Stimulated activated CD4-positive, alpha-beta T cell treated with anti-CD3 and anti-CD28 coated beads, Interleukin-15, amount 100 ng/mL, for 24 hours (primary cell): ENCODE measurements at regions not wholly inside any gene's neighbourhood (a gene's known extent, or its start where the extent isn't known, plus 50 kb on each side); places are given as distances from the start of the nearest gene placed in this dataset.

Source experiments
- DNase-seq: peaks from one replicate; pipeline ENCODE4 v3.0.0-alpha.2; 2020

DNA sequence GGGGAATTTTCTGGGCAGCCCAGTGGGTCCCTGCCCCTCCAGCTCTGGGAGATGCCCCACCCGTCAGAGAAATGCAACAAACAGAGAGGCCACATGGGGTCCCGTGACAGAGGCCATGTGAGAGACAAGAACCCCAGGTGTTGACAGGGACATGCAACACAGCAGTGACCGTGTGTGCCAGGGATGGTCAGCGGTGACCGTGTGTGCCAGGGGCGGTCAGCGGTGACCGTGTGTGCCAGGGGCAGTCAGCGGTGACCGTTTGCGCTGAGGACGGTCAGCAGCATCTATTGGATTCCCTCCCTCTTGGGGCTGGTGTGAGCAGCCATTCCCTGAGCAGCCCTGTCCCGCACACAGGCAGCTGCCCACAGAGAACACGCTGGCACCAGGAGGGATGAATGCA, 146.6 kb upstream of the OTOS start:
- no peak for DNase-seq

DNA sequence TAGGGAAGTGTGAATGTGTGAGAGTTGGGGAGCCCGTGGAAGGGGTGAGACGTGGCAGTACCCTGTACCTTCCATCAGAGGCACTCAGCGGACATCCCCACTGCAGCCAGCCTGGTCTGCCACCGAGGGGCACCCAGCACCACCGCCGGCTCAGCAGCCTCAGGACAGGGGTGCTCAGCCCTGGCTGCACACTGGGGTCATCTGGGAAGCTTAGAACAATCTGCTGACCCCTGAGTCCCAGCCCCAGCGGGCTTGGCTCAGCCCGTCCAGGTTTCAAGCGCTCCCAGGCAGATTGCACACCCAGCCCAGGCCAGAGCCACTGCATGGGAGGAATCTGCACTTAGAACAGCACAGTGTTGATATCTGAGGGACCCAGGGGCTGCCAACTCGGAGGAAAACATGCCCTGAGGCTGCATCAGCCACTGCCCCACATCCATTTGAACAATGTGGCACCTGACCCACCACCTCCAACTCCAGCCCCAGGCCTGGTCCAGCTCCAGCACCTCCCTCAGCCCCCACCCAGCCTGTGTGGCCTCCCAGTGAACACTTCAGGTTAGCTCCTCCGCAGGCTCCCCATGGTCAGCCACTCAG, 147.1 kb upstream of the OTOS start:
- no peak for DNase-seq

DNA sequence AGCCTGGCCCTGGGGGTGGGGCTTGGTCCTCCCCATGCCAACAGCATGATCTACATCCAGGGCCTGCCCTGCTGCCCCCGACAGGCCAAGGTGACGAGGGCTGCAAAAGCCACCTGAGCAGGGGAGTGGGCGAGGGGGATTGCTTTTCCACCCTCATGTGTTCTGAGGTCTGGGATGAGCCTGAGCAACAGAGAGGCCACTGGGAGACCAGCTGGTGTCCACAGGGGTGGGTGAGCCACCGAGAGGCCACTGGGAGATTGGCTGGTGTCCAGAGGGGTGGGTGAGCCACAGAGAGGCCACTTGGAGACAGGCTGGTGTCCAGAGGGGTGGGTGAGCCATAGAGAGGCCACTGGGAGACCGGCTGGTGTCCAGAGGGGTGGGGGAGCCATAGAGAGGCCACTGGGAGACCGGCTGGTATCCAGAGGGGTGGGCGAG, 147.4 kb upstream of the GPC1 start:
- no peak for DNase-seq

DNA sequence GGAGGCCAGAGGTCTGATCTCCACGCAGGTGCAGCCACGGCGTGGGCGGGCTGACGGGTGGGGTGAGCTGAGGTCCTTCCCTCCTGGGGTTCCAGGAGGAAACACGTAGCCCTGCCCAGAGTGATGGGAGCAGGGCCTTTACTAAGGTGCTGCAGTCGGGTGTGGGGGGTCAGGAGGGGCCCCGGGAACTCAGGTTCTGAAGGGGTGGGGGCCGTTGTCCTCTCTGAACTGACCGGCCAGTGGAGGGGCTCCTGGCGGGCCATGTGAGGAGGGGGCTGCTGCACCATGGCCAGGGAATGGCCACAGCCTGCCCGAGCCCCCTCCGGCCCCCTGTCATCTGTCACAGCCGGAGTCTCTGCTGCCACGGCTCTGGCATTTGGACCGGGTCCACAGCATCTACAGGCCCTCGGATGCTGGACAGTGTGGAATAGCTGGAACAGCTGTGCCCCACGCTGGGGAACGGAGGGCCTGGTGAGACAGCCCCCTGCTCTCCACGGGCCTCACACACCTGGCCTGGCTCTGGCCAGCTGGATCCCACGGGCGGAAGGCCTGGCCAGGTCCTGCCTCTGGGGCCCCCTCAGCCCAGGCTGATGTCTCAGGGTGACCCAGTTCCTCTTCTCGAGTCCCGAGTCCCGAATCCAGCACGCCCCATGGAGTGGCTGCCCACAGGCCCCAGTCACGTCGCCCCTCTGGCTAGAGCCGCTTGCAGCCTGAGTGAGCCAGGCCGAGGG, 145.6 kb upstream of the GPC1 start:
- DNase-seq = no peak

DNA sequence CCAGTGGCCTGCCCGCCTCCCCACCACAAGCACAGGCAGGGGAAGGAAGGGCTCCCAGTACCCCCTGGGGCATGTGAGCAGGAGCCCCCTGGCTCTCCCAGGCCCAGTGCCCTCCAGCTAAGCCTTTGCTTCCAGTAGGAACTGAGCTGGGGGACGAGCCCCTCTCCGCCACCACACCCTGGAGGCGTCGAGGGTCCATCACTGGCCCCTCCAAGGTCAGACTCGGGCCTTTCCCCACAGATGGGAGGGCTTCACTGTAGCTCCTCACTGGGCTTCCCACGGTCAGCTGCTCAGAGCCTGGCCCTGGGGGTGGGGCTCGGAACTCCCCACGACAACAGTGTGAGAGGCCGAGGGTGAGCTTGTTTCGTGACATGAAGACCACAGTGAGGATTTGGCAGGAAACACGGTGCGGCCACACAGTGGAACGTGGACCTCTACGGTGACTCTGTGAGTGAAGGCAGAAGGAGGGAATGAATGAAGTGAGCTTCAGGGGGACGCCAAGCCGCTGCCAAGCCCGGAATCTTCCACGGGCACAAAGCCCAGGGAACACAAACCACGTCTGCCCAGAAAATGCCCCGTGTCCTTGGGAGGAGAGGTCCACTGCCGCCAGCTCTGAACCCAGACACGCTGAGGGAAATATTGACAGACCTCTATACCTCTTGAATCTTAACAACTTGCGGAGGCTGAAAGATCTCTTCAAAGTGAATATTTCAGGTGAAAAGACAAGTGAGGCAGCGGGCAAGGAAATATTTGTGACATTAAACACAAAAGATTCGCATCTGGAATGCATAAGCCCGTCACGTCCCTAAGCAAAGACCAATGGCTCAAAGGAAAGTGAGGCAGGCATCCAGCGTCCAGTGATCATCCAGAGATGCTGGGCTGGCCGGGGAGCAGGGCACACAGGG, 144.8 kb upstream of the GPC1 start:
- no peak for DNase-seq

DNA sequence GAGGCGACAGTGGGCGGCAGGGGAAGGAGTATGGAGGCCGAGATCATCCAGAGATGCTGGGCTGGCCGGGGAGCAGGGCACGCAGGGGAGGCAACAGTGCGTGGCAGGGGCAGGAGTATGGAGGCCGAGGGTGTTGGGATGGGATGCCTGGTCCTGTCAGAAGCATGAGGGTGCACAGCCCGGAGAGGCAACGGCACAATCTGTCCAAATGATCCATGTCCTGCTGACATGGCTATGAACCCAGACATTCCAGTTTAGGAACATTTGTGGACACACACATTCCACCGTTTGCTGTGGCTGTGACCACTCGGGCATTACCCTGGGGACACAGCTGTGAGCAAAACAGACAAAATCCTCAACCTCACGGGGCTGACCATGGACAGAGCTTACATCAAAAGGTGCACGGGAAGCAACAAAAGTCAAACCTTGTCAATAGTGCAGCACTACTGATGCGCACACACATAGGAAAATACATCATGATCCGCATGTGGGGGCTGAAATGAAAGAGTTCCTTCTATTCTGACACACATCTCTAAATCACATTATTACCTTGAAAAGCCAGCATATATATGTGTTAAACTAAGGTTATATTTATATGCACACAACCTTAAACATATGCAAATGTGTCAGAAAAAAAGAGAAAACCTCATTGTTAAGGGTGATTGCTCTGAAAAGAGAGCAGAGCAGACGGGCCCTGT, 144.0 kb upstream of the GPC1 start:
- DNase-seq = no peak

DNA sequence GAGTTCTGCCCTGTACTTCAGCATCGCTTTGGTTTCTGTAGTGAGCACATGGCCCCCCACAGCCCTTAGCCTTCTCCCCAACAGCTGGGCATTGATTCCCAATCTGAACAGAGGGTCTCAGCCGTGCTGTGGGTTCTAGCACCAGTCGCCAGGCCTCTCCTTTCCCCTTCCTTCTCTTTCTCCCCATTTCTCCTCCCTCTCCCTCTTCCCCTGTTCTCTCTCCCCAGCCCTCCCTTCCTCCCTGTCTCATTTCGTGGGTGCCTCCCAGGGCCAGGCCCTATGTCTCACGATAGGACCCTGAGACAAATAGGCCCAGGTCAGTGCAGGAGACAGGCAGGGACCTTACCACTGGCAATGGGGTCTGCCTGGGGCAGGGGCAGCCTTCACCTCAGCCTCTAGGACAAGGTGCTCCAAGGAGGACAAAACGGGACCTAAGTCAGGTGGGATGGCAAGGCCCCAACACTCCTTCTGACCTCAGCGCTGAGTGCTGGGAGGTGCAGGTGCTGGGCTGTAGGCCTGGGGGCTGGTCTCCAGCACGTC, 143.4 kb upstream of the GPC1 start:
- DNase-seq = no peak

DNA sequence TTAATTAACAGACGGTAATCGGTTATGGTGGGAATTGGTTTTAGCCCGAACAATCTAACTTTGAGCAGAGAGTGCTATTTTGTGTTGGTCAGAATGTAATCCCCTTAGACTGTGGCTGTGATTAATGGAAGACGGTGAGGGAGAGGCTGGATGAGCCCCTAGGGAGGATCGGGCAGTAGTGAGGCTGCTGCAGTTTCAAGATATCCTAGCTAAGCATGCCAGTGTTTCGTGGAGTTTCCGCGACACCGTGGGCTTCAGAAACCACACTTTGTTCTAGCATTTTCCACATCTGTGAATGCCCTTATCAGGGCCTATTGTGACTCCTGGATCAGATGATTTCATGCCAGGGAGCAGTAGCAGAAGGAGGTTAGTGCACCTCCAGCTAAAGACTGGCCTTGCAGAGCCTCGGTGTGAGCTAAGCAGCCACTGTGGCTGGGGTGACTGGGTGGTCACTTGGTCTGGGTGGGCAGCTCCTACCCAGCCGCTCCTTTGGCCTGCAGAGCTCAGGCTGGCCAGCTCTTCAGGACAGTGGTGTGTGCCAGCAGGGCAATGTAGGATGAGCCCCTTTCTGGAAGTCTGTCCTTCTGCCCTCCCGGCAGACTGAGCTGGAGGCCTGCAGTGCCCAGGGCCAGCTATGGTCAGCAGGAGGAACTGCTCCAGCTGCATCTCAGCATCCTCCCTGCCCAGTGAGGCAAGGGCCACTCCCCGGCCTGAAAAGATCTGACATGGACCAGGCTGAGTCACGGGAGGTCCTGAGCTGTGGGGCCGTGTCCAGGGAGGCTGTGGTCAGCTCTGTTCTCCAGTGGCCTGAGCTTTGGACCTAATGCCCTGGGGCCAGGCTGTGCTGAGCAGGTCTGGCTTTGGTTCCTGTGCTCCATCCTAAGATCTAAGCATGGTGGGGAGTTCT, 142.6 kb upstream of the GPC1 start:
- DNase-seq = no peak

DNA sequence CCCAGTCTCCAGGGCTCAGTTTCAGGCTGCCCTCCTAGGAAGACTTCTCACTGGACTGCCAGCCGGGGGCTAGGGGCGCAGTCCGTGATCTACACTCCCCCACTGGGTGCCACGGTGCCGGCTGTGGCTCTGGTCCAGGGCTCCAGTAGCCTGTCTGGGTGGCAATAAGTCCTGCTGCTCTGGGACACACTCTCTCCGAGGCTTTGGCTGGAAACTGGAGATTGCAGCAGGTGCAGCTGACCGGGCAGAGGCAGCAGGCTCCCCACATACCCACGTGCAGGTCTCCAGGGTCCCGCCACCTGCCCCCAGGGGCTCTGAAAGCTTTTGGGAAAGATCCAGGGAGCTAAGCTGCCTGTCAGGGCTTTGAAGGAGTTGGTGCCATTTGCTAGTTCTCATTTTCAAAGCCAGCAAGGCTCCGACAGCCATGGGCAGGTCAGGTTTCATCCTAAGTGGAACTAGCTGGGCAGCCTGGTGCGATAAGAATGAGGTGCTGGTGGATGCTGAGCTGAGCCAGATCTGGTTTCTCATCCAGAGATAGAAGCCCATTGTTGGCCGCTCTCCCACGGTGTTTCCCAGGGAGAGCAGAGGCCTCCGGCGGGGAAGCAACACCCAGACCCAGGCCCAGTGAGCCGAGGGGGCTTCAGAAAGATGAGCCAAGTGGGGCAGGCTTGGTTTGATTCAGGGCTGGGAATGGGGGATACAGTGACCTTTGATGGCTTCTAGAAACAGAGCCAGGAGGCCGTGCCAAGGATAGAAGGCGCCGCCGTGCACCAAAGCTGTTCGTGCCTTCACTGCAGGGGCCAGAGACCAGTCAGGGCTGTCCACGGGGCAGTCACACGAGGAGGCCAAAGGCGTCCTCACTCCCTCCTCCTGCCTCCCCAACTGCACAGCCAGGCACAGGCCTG, 141.7 kb upstream of the GPC1 start:
- DNase-seq = no peak

DNA sequence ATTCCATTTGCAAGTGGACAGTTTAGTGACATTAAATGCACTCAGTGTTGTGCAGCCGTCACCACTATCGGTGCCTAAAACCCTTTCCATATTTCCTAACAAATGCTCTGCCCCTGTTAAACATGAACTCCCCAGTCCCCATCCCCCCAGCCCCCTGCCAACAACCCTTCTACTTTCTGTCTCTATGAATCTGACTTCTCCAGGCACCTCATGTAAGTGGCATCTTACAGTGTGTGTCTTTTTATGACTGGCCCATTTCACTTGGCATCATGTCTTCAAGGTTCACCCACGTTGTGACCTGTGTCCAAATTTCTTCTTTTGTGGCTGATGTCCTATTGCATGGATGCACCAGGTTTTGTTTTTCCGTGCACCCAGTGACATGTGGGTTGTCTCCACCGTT, 140.9 kb upstream of the GPC1 start:
- DNase-seq = no peak

DNA sequence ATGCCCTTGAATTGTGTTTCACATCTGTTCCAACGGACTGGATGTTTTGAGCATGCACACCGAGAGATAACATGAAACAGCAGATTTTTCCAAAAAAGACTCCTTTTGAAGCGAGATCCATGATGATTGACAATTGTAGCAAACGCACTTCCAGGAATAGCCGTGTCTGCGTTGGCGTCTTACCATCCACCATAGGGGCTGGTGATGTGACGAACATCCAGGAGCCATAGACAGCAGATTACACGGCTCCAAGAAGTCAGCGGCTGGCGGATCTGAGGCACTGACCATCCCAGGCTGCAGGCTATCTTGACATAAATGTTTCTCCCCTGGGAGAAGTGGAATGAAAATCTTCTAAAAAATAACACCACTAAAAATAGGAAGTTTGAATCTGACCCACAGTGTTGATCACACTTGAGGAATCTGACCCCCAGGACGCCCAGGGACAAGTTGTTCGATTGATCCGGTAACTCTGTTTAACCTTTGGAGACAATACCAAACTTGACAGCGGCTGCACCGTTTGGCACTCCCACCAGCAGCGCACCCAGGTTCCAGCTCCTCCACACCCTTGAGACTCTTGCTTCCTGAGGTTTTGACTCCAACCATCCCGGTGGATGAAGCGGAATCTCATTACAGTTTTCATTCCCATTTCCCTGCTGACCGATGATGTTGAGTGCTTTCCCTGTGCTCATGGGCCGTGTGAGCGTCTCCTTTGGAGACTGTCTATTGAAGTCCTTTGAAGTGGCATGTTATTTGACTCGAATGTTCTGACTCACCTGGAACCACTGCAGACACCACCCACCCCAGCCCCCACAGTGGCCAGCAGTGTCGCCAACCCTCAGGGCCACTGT, 140.0 kb upstream of the GPC1 start:
- no peak for DNase-seq

DNA sequence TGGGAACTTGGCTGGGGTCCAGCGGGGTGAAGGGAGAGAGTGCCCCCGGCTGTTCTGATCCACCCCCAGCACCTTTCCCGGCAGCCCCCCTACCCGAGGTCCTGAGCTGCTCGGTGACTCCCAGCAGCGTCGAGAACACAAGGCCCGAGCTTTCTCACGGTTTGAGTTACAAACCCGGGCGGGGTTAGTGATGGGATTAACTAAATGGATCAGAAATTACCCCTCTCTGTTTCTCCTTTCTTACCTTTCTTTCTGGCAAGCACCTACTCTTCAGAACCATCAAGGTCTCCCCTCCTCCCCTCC, 139.4 kb upstream of the GPC1 start:
- no peak for DNase-seq

DNA sequence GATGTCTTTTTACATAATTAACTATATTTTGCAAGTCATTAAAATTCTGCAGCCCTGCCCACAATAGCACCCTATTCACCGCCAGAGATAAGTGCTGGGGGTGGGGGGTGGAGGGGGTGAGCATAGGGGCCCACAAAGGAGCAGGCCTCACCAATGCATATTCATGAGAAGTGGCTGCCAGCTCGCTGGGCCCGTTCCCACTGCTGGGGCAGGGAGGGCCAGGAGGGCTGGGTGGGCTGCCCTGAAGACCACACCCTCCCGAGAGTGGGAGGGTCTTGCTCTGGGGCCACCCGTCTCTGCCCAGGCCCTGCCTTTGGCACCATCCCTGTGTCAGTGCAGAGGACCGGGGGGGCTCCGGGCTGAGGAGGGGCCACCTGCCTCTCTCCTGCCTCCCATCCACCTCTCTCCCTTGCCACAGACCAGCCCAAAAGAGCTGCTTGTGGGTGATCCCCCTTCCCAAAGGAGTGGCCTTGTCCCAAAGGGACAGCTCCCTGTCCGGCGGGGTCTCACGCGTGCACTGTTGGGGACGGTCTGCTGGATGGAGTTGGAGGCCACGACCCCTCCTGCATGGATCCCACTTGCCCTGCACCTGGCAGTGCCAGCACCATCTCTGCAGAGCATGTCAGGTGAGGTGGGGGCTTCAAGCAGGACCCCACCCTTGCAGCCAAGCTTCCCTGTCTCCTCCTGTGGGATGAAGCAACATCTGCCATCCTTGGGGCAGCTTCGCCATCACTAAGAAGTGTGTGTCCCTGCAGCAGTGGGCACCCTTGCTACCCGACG, 138.8 kb upstream of the GPC1 start:
- no peak for DNase-seq

DNA sequence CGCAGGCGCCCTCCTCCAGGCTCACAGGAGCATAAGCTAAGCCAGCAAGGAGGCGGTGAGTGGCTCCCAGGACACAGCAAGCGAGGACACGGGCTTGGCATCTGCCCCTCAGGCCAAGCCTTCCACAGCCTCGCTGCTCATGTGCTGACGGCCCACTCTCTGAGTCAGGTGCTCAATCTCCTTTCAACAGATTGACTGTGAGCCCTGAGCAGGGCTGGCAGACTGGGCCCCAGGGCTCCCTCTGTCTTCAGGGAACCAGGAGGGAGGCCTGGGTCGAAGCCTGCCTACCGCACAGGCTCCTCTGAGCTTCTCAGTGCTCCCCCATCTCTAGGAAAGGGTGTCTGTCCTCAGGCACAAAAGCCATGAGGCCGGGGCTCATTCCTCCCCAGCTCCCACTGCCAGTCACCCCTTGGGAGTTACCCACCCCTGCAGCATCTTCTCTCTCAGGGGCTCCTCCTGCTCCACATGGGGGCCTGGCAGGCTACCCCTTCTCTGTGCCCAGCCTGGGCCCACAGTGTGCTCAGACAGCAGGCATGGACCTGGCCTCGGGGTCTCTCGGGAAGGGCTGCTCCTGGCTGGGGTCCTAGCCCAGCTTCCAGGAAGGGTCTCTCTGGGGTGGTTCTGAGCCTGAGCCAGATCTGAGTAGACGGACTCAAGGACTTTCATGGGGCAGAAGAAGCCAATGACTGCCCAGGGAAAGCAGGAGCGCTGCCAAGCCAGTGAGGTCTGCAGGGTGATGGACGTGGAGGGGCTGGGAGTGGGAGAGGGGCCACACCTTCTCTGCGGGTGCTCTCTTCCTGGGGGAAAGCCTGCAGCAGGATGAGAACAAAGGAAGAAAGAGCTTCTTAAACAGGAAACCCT, 138.0 kb upstream of the GPC1 start:
- no peak for DNase-seq

DNA sequence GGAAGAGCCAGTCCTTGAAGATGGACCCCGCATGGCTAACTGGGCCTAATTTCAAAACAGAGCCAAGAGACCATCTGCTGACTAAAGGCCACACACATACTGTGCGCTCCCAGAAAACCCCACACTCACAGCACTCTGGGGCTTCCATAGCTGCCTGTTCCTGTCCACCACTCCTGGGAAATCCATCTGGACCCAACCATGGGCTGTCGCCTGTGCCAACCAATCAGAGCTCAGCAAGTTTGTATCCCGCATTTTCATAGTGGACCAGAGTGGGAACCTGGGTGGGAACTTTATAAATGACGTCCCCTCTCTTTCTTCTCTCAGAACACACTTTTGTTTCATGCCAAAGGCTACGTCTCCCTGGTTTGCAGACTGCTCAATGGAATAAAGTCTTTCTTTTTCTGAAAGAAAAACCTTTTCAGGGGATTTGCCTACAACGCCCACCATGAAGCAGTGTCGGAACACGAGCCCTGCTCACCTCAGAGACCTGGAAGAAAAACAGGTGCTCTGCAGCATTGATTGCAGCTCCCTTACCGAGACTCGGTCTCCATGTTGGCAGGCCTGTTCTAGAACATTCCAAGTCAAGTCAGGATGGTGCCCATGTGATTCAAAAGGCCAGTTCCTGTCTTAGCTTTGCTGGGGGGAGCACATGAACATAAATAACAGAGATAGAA, 137.2 kb upstream of the GPC1 start:
- DNase-seq = no peak

DNA sequence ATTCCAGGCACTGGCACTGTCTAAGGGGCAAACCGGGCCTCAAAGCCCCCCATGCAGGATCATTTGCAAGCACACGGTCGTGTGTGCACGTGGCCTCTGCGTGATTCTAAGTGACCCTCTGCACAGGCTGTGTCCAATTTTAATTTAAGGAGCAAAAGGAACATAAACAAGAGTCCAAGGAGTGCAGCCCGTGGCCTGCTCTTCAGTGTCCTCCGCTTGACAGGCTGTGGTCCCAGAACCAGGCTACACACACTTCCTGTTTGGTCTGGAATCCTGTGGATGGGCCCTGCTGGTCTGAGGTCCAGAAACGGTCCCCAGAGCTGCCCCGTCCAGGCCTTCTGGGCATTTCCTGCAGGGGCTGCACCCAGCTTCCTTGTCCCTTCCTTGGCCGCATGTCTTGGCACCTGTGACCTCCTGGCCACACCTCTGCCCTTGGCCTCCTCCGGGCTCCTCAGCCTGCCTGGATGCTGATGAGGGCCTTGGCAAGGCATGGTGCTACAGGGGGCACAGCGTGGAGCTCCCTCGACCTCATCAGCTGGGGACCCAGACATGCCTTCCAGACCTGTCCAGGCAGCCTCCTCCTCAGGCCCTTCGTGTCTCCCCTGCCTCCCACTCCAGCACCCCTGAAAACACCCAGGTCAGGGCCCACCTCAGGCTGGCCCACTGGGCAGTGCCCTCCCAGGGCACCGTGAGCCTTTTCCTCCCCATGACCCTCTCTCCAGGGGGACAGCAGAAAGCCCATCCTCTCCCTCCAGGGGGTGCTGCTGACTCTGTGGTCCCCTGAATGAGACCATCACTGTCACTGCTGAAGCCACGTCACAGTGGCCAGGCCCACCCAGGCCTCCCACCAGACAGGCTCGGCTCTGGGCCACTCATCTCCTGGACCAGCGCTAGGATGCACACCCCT, 136.4 kb upstream of the GPC1 start:
- no peak for DNase-seq

DNA sequence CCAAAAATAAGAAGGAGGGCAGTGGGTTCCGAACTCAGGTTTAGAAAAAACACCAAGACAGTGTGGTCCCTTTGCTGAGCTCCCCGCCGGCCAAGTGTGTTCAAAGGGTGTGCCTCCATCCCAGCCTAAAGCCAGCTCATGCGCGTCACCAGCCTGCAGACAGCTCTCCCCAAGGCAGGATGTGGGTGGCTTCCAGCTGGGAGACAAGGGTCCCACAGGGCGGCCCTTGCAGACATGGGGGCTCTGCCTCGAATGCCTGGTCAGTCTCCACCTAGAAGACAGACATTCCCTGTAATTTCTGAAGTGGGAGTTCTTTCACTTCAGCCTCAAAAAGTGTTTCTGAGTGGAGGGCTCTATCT, 135.8 kb upstream of the GPC1 start:
- no peak for DNase-seq
